ENCODE measurements at regions not wholly inside any gene's neighbourhood (a gene's known extent, or its start where the extent isn't known, plus 50 kb on each side); places are given as distances from the start of the nearest gene placed in this dataset.

DNA sequence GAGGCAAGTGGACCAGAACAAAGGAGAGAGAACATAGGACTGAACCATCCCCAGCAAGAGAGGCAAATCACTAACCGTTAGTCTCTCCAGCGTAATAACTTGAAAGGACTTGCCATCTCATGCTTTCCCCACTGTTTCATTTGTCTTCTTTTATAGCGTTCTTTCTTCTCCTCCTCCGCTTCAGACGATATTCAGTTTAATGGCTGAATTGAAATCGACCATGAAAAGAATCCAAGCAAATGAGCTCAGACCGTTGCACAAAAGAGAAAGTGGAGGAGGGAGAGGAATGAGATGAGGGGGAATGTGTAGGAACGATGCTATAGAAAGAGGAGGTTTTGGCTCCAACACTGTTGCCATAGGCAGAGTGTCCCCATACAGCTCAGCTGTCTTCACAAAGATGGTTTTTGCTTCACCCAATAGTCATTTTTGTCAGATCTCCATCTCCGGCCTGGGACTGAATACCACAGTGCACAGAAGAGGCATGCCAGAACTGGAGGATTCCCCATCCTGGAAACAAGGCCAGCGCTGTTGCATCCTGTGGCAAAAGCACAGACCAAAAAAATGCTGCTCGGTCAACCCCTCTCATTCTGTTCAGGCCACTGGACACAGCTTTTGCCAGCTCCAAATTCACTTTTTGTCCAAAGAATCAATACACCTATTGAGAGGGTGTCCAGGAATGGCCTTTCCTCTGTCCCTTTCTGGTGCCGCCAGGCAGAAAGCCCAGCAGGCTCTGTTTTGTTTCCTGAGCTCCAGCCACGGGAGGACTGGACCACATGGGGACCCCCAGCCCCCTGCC lies 176.1 kb downstream of the ID4 start:
- Histone ChIP-seq H3K9ac (ENCODE audit: low read length) (no peak overlapping the region), H3K36me3 (ENCODE audit: insufficient read depth, low read length) (no peaks in the 10 kb centered on the region), H3K4me3 (ENCODE audit: low read depth, low read length, poor library complexity, severe bottlenecking) (no peak overlapping the region), H3K9me2 (ENCODE audit: low read depth, low read length) (no peaks in the 10 kb centered on the region), H3F3A (ENCODE audit: insufficient read depth, low read length) (no peaks in the 10 kb centered on the region), H3K27me3 (ENCODE audit: insufficient read depth, low read length) (no peaks in the 10 kb centered on the region), H3K27ac (ENCODE audit: low read depth, low read length, poor library complexity, severe bottlenecking) (no peak overlapping the region), H2AFZ (ENCODE audit: low read length) (no peak overlapping the region), H4K20me1 (ENCODE audit: insufficient read depth, low read length) (no peaks in the 10 kb centered on the region), H3K79me2 (ENCODE audit: insufficient read depth, low read length) (no peaks in the 10 kb centered on the region), H3K9me3 (ENCODE audit: low read length) (no peaks in the 10 kb centered on the region), H3K4me1 (ENCODE audit: insufficient read depth, low read length, severe bottlenecking) (no peaks in the 10 kb centered on the region), H3K4me2 (ENCODE audit: low read length) (no peak overlapping the region)
- TF ChIP-seq CTCF (IDR thresholded peaks at IDR 0.05; ENCODE audit: low read length) (no peak), EZH2 (IDR thresholded peaks at IDR 0.05; ENCODE audit: borderline replicate concordance, low read length) (no peak)

GRCh38 chr6:20014508-20014907 lies 177.3 kb downstream of the ID4 start:
- Histone ChIP-seq H3K79me2 (ENCODE audit: insufficient read depth, low read length) (no peaks in the 10 kb centered on the region), H3K4me2 (ENCODE audit: low read length) (no peak overlapping the region), H4K20me1 (ENCODE audit: insufficient read depth, low read length) (no peaks in the 10 kb centered on the region), H3K4me3 (ENCODE audit: low read depth, low read length, poor library complexity, severe bottlenecking) (no peak overlapping the region), H3K9me2 (ENCODE audit: low read depth, low read length) (no peaks in the 10 kb centered on the region), H3K36me3 (ENCODE audit: insufficient read depth, low read length) (no peaks in the 10 kb centered on the region), H3K27me3 (ENCODE audit: insufficient read depth, low read length) (no peaks in the 10 kb centered on the region), H3K4me1 (ENCODE audit: insufficient read depth, low read length, severe bottlenecking) (no peaks in the 10 kb centered on the region), H2AFZ (ENCODE audit: low read length) (no peak overlapping the region), H3K27ac (ENCODE audit: low read depth, low read length, poor library complexity, severe bottlenecking) (no peak overlapping the region), H3K9ac (ENCODE audit: low read length) (no peak overlapping the region), H3K9me3 (ENCODE audit: low read length) (no peaks in the 10 kb centered on the region), H3F3A (ENCODE audit: insufficient read depth, low read length) (no peaks in the 10 kb centered on the region)
- TF ChIP-seq CTCF (IDR thresholded peaks at IDR 0.05; ENCODE audit: low read length): no peak
- no peak for TF ChIP-seq EZH2 (IDR thresholded peaks at IDR 0.05; ENCODE audit: borderline replicate concordance, low read length)

DNA sequence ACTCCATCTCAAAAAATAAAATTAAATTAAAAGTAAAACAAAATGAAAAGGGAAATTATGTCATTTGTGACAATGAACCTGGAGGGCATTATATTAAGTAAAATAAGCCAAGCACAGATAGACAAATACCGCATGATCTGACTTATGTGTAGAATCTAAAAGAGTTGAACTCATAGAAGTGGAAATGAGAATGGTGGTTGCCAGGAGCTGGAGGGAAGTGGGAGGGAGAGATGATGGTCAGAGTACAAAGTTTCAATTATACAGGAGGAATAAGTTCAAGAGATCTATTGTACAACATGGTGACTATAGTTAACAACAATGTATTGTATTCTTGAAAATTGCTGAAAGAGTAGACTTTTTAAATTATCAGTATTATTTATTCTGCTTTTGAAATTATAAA lies 183.4 kb downstream of the ID4 start:
- Histone ChIP-seq H3F3A (ENCODE audit: insufficient read depth, low read length) (no peaks in the 10 kb centered on the region), H3K9me3 (ENCODE audit: low read length) (no peaks in the 10 kb centered on the region), H3K4me2 (ENCODE audit: low read length) (no peak overlapping the region), H3K4me1 (ENCODE audit: insufficient read depth, low read length, severe bottlenecking) (no peaks in the 10 kb centered on the region), H4K20me1 (ENCODE audit: insufficient read depth, low read length) (no peaks in the 10 kb centered on the region), H3K4me3 (ENCODE audit: low read depth, low read length, poor library complexity, severe bottlenecking) (no peak overlapping the region), H3K36me3 (ENCODE audit: insufficient read depth, low read length) (no peaks in the 10 kb centered on the region), H3K9ac (ENCODE audit: low read length) (no peak overlapping the region), H3K9me2 (ENCODE audit: low read depth, low read length) (no peaks in the 10 kb centered on the region), H3K27ac (ENCODE audit: low read depth, low read length, poor library complexity, severe bottlenecking) (no peak overlapping the region), H2AFZ (ENCODE audit: low read length) (no peak overlapping the region), H3K27me3 (ENCODE audit: insufficient read depth, low read length) (no peaks in the 10 kb centered on the region), H3K79me2 (ENCODE audit: insufficient read depth, low read length) (no peaks in the 10 kb centered on the region)
- TF ChIP-seq CTCF (IDR thresholded peaks at IDR 0.05; ENCODE audit: low read length) (no peak), EZH2 (IDR thresholded peaks at IDR 0.05; ENCODE audit: borderline replicate concordance, low read length) (no peak)

Measured in OCI-LY1 (cell line).